OCI-LY1 (cell line): ENCODE measurements at regions not wholly inside any gene's neighbourhood (a gene's known extent, or its start where the extent isn't known, plus 50 kb on each side); places are given as distances from the start of the nearest gene placed in this dataset.

ENCODE experiments used
- H2AFZ ChIP-seq: fragments of 200-600 bp; sonication (generic), shearing (Covaris generic); 2 replicates; pipeline ENCODE4 v1.6.0; 2014; ENCODE audit warnings: antibody characterized with exemption, mild to moderate bottlenecking, low read length
- H3F3A ChIP-seq: fragments of 200-600 bp; sonication (generic), shearing (Covaris generic); 2 replicates; pipeline ENCODE4 v1.6.0; 2014; ENCODE audit warnings: mild to moderate bottlenecking, antibody characterized with exemption, low read length, moderate library complexity; ENCODE audit not compliant: insufficient read depth
- H3K27ac ChIP-seq: fragments of 200-600 bp; sonication (generic); 2 replicates; pipeline ENCODE4 v1.5.1; 2014; ENCODE audit warnings: low read length, mixed run types, mild to moderate bottlenecking, low read depth; ENCODE audit not compliant: poor library complexity, severe bottlenecking
- H3K27me3 ChIP-seq: fragments of 200-600 bp; sonication (generic); 2 replicates; pipeline ENCODE4 v1.6.0; 2014; ENCODE audit warnings: antibody characterized with exemption, mild to moderate bottlenecking, low read length, moderate library complexity; ENCODE audit not compliant: insufficient read depth
- H3K36me3 ChIP-seq: fragments of 200-600 bp; sonication (generic); 2 replicates; pipeline ENCODE4 v1.6.1; 2014; ENCODE audit warnings: mild to moderate bottlenecking, antibody characterized with exemption, low read length, moderate library complexity, mixed read lengths; ENCODE audit not compliant: insufficient read depth
- H3K4me1 ChIP-seq: fragments of 200-600 bp; sonication (generic); 2 replicates; pipeline ENCODE4 v1.5.1; 2014; ENCODE audit warnings: mild to moderate bottlenecking, low read length, moderate library complexity; ENCODE audit not compliant: insufficient read depth, severe bottlenecking
- H3K4me2 ChIP-seq: fragments of 200-600 bp; sonication (generic), shearing (Covaris generic); 2 replicates; pipeline ENCODE4 v1.6.1; 2014; ENCODE audit warnings: low read length
- H3K4me3 ChIP-seq: fragments of 200-600 bp; sonication (generic); 2 replicates; pipeline ENCODE4 v1.5.1; 2014; ENCODE audit warnings: low read length, low read depth, mild to moderate bottlenecking, mixed read lengths; ENCODE audit not compliant: poor library complexity, severe bottlenecking
- H3K79me2 ChIP-seq: fragments of 200-600 bp; shearing (Covaris generic); 2 replicates; pipeline ENCODE4 v1.6.1; 2016; ENCODE audit warnings: mixed run types, low read length, mixed read lengths; ENCODE audit not compliant: insufficient read depth
- H3K9ac ChIP-seq: fragments of 200-600 bp; sonication (generic), shearing (Covaris generic); 2 replicates; pipeline ENCODE4 v1.6.1; 2014; ENCODE audit warnings: mild to moderate bottlenecking, low read length, mixed read lengths
- H3K9me2 ChIP-seq: fragments of 200-600 bp; sonication (generic), shearing (Covaris generic); 2 replicates; pipeline ENCODE4 v1.6.1; 2014; ENCODE audit warnings: low read depth, mild to moderate bottlenecking, low read length, mixed read lengths
- H3K9me3 ChIP-seq: fragments of 200-600 bp; shearing (Covaris generic); 2 replicates; pipeline ENCODE4 v1.6.1; 2014; ENCODE audit warnings: low read length, mixed read lengths
- H4K20me1 ChIP-seq: fragments of 200-600 bp; sonication (generic), shearing (Covaris generic); 2 replicates; pipeline ENCODE4 v1.6.0; 2016; ENCODE audit warnings: mild to moderate bottlenecking, low read length; ENCODE audit not compliant: insufficient read depth
- EZH2 ChIP-seq: fragments of 200-600 bp; sonication (generic), shearing (Covaris generic); IDR thresholded peaks from 2 replicates; pipeline ENCODE4 v1.8.0; 2017; ENCODE audit warnings: borderline replicate concordance, mixed run types, mild to moderate bottlenecking, antibody characterized with exemption, low read length, moderate library complexity, mixed read lengths
- TF ChIP-seq, protein P1 (sequence below): fragments of 200-600 bp; sonication (generic), shearing (Covaris generic); IDR thresholded peaks from 2 replicates; pipeline ENCODE4 v1.5.1; 2017; ENCODE audit warnings: mild to moderate bottlenecking, antibody characterized with exemption, low read length, moderate library complexity, mixed read lengths

DNA sequence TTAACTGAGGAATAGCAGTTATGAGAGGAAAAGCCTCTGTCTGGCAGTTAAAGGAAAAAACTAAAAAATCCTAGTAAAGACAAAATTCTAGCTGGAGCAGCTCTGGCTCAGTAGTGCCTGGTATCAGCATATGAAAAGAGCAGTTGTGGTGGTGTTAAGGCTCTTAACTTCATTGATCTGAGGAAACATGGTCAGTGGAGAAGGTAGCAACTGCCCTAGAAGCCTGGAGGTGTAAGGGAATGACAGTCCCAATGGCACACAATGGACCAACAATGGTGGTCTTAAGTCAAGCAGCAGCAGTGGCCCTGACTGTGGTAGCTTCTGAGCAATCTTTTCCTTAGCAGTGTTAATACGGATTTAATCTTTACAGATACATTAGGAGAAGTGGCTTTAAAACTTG lies 189.6 kb upstream of the POF1B start:
- Histone ChIP-seq H3K4me1 (no peaks in the 10 kb centered on the region), H3K27me3 (no peaks in the 10 kb centered on the region), H3K27ac (no peak overlapping the region), H3K9me2 (no peaks in the 10 kb centered on the region), H3K36me3 (no peaks in the 10 kb centered on the region), H3K4me3 (no peak overlapping the region), H4K20me1 (no peaks in the 10 kb centered on the region), H2AFZ (no peak overlapping the region), H3F3A (no peaks in the 10 kb centered on the region), H3K9ac (no peak overlapping the region), H3K79me2 (no peaks in the 10 kb centered on the region), H3K4me2 (no peak overlapping the region), H3K9me3 (no peaks in the 10 kb centered on the region)
- TF ChIP-seq, protein P1, sequence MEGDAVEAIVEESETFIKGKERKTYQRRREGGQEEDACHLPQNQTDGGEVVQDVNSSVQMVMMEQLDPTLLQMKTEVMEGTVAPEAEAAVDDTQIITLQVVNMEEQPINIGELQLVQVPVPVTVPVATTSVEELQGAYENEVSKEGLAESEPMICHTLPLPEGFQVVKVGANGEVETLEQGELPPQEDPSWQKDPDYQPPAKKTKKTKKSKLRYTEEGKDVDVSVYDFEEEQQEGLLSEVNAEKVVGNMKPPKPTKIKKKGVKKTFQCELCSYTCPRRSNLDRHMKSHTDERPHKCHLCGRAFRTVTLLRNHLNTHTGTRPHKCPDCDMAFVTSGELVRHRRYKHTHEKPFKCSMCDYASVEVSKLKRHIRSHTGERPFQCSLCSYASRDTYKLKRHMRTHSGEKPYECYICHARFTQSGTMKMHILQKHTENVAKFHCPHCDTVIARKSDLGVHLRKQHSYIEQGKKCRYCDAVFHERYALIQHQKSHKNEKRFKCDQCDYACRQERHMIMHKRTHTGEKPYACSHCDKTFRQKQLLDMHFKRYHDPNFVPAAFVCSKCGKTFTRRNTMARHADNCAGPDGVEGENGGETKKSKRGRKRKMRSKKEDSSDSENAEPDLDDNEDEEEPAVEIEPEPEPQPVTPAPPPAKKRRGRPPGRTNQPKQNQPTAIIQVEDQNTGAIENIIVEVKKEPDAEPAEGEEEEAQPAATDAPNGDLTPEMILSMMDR = no peak
- no peak for TF ChIP-seq EZH2

DNA sequence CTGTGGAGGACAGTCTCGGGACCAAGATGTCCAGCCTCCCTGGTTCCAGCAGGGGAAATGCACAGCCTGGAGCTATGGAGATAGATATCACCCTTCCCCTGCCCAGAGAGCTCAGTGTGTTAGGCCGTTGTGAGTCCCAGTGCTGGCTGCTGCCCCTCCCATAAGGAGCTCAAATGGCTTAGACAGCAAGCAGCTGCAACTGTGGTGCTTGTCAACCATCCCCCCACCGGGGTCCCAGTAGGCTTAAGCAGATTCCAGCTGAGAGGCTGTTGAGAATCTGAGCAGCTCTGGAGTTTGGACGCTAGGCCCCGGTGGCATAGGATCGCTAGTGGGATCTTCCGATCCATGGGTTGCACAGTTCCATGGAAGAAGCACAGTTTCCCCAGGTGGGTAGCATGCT lies 181.8 kb upstream of the POF1B start:
- no peak overlapping the region for H3K27ac ChIP-seq
- H3K4me1 ChIP-seq = no peaks in the 10 kb centered on the region
- no peaks in the 10 kb centered on the region for H3K27me3 ChIP-seq
- H3K36me3 ChIP-seq = no peaks in the 10 kb centered on the region
- no peak overlapping the region for H3K9ac ChIP-seq
- H3K4me3 ChIP-seq = no peak overlapping the region
- TF ChIP-seq EZH2 = no peak
- TF ChIP-seq, protein P1 = no peak
- no peaks in the 10 kb centered on the region for H3F3A ChIP-seq
- H4K20me1 ChIP-seq = no peaks in the 10 kb centered on the region
- no peak overlapping the region for H3K4me2 ChIP-seq
- H3K9me3 ChIP-seq = no peaks in the 10 kb centered on the region
- H3K9me2 ChIP-seq = no peaks in the 10 kb centered on the region
- H3K79me2 ChIP-seq = no peaks in the 10 kb centered on the region
- H2AFZ ChIP-seq = no peak overlapping the region

DNA sequence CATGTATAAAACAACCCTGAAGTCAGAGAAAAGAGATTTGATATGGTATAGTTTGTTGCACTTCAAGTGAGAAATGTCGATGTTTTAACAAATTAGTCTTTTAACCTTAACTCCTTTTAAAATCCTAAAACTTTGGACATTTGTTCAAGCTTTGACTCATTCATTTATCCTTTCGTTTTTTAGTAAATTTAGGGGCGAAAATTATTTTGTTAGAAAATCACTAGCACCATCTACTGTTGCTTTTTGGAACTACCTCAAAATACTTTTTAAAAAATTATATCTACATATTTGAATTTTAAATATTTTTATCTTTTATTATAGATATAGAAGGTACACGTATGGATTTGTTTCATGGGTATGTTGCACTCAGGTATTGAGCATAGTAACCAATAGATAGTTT lies 165.1 kb upstream of the POF1B start:
- Histone ChIP-seq H3K36me3 (no peaks in the 10 kb centered on the region), H3K9me3 (no peaks in the 10 kb centered on the region), H3K27ac (no peak overlapping the region), H3K4me3 (no peak overlapping the region), H3F3A (no peaks in the 10 kb centered on the region), H3K4me1 (no peaks in the 10 kb centered on the region), H3K4me2 (no peak overlapping the region), H4K20me1 (no peaks in the 10 kb centered on the region), H3K27me3 (no peaks in the 10 kb centered on the region), H2AFZ (no peak overlapping the region), H3K9me2 (no peaks in the 10 kb centered on the region), H3K9ac (no peak overlapping the region), H3K79me2 (no peaks in the 10 kb centered on the region)
- no peak for TF ChIP-seq EZH2
- TF ChIP-seq, protein P1 = peak; percentile 28
